ENCODE measurements at regions not wholly inside any gene's neighbourhood (a gene's known extent, or its start where the extent isn't known, plus 50 kb on each side); places are given as distances from the start of the nearest gene placed in this dataset.

GRCh38 chr7:115475206-115475605, 553.3 kb downstream of the MDFIC start:
- no peak for TF ChIP-seq CTCF (IDR thresholded peaks at IDR 0.05)
- no peak for TF ChIP-seq POLR2A (IDR thresholded peaks at IDR 0.05)
